ENCODE measurements at regions not wholly inside any gene's neighbourhood (a gene's known extent, or its start where the extent isn't known, plus 50 kb on each side); places are given as distances from the start of the nearest gene placed in this dataset.
A peak's percentile ranks its signal among the peaks of the same experiment; 100 is the strongest.

DNA sequence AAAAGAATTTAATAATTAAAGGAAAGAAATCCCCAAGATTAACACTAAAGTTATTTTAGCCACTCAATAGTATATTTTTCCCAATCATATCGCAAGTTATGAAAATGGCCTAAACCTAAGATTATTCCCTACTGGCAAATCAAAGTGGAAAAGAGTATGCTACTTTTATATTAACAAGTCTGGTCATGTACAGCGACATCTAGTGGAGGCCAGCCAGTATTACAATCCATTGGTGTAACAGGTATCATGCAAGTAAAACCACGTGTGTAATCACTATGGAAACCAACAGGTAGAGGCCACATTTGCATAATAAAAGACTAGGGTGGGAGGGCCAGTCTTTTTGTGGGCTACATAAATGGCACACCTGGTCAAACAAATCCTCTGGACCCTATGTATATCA is 976.4 kb upstream of the CDH9 start:
- TF ChIP-seq, protein P1, sequence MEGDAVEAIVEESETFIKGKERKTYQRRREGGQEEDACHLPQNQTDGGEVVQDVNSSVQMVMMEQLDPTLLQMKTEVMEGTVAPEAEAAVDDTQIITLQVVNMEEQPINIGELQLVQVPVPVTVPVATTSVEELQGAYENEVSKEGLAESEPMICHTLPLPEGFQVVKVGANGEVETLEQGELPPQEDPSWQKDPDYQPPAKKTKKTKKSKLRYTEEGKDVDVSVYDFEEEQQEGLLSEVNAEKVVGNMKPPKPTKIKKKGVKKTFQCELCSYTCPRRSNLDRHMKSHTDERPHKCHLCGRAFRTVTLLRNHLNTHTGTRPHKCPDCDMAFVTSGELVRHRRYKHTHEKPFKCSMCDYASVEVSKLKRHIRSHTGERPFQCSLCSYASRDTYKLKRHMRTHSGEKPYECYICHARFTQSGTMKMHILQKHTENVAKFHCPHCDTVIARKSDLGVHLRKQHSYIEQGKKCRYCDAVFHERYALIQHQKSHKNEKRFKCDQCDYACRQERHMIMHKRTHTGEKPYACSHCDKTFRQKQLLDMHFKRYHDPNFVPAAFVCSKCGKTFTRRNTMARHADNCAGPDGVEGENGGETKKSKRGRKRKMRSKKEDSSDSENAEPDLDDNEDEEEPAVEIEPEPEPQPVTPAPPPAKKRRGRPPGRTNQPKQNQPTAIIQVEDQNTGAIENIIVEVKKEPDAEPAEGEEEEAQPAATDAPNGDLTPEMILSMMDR (conservative IDR thresholded peaks at IDR 0.05; ENCODE audit: low read length), result peak; percentile 83
- no peak for TF ChIP-seq EZH2phosphoT487 (IDR thresholded peaks at IDR 0.05; ENCODE audit: borderline replicate concordance, low read depth, low read length)

Data from OCI-LY7 (cell line).